ENCODE measurements at regions not wholly inside any gene's neighbourhood (a gene's known extent, or its start where the extent isn't known, plus 50 kb on each side); places are given as distances from the start of the nearest gene placed in this dataset.
"Not testable (repeated sequence)": the region's sequence is repeated elsewhere in the genome, so short reads cannot be mapped to it uniquely, and the experiment has no call there.

- ChIA-PET CTCF (no interaction called here), POLR2A (no interaction called here)
- TF ChIP-seq, protein P1, sequence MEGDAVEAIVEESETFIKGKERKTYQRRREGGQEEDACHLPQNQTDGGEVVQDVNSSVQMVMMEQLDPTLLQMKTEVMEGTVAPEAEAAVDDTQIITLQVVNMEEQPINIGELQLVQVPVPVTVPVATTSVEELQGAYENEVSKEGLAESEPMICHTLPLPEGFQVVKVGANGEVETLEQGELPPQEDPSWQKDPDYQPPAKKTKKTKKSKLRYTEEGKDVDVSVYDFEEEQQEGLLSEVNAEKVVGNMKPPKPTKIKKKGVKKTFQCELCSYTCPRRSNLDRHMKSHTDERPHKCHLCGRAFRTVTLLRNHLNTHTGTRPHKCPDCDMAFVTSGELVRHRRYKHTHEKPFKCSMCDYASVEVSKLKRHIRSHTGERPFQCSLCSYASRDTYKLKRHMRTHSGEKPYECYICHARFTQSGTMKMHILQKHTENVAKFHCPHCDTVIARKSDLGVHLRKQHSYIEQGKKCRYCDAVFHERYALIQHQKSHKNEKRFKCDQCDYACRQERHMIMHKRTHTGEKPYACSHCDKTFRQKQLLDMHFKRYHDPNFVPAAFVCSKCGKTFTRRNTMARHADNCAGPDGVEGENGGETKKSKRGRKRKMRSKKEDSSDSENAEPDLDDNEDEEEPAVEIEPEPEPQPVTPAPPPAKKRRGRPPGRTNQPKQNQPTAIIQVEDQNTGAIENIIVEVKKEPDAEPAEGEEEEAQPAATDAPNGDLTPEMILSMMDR (IDR thresholded peaks at IDR 0.05; ENCODE audit: control extremely low read depth, extremely low read depth, low read depth, missing control alignments): no peak
- DNase-seq (ENCODE audit: extremely low spot score): no peak
Measured at GRCh38 chr16:29198731-29199521, 207.6 kb downstream of the NPIPB11 start.

DNA sequence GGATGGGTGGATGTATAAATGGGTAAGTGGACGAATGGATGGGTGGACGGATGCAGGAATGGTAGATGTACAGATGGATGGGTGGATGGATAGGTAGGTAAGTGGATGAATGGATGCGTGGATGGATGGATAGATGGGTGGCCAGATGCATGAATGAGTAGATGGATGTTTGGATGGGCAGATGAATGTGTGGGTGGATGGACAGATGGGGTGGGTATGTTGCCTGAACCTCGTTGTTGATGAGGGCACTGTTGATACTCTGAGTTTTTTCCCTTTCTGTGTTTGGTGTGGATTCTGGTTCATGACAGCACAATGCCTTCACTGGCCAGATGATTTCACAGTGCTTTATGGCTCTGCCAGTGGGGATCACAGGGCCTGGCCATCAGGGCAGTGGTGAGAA, 208.3 kb downstream of the NPIPB11 start:
- TF ChIP-seq, protein P1 (IDR thresholded peaks at IDR 0.05; ENCODE audit: control extremely low read depth, extremely low read depth, low read depth, missing control alignments): no peak
- no peak for DNase-seq (ENCODE audit: extremely low spot score)
- ChIA-PET POLR2A (no interaction called here), CTCF (no interaction called here)

DNA sequence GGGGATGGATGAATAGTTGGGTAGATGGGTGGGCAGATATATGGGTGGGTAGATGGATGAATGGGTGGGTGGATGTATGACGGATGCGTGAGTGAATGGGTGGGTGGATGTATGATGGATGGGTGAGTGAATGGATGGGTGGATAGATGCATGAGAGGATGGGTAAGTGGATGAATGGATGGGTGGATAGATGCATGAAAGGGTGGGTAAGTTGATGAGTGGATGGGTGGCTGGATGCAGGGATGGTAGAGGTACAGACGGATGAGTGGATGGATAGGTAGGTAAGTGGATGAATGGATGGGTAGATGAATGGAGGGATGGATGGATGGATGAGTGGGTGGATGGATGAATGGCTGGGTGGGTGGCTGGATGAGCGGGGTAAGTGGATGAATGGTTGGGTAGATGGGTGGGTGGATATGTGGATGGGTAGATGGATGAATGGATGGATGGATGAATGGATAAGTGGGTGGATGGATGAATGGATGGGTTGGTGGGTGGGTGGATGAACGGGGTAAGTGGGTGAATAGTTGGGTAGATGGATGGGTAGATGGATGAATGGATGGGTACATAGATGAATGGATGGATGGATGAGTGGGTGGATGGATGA, 208.9 kb downstream of the NPIPB11 start:
- POLR2A ChIA-PET; CTCF ChIA-PET; DNase-seq (ENCODE audit: extremely low spot score): not testable (repeated sequence)

- POLR2A ChIA-PET; DNase-seq (ENCODE audit: extremely low spot score); CTCF ChIA-PET: not testable (repeated sequence)
Measured at GRCh38 chr16:29196746-29197145, 209.8 kb downstream of the NPIPB11 start.

DNA sequence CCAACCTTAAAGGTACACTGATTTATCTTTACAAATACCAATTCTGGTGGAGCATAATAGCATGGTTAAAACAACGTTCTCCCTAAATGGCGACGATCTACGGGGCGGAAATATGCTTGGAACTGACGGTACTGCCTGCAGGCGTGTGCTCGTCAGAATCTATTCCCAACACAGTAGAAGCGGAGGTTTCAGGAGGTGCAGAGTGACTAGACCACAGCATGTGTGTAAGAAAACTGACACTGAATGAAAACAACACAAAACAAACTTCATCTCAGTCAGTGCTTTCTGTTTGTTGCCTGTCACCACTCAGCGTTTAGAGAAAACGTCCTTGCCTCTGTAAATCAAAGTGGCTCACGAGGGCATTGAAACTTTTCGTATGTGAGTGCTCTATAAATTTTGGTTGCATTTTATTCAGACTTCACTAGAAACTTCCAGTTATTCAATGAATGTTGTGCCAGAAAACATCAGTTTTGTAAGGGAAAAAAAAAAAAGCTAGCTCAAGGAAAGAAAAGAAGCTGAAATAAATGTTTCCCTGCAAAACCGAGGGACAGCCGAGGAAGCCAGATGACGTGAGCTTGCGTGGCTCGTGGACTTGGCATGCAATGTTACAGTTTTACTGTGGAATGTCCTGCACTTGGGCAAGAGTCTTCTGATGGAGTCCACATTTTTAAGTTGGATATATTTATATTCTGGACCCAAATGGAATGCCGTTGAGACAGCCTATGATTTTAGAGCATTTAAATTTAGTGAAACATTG, 210.4 kb downstream of the LAT start:
- POLR2A ChIA-PET; CTCF ChIA-PET; DNase-seq (ENCODE audit: extremely low spot score): not testable (repeated sequence)

DNA sequence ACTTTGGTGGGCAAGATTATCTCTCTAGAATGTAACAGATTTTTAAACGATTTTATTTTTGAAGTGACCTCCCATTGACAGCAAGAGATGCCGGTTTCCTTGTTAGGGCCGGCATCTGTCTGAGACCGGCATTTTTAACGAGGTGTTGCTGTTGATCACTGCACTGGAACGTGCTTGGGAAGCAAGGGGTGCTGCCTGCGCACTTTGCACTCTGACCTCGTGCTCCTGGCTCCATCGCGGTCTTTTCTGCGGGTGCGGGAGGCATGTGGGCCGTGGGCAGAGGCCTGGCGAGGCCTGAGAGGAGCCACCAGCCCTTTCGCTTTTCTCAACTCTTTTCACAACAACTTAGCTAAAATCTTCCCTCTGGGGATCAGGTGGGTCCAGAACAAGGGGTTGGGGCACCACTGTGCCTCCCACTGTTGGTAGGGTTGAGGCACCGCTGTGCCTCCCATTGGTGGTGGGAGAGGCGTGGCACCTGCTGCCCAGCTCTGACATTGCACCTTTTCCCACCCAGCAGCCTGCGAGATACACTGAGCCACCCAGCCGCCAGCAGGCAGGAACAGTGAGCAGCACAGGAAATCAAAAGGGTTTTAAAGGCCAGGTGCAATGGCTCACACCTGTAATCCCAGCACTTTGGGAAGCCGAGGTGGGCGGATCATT, 209.5 kb downstream of the LAT start:
- CTCF ChIA-PET; DNase-seq (ENCODE audit: extremely low spot score); POLR2A ChIA-PET: not testable (repeated sequence)

GRCh38 chr16:29193634-29194033, 208.8 kb downstream of the LAT start:
- DNase-seq (ENCODE audit: extremely low spot score); POLR2A ChIA-PET; CTCF ChIA-PET: not testable (repeated sequence)

DNA sequence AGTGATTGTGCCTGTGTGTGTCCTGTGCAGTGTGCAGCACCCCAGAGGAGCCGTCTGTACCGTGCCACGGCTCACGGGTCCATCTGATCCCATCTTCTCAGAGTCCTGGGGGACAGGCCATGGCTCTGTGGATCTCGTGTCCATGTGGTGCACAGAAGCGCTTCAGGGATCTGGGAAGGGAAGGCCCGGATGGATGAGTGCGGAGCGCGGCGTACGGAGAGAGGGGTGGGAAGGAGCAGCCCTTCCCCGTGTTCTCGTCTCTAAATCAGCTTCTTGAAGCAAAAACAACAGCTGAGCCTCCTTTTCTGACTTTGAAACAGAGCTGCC, 208.4 kb downstream of the LAT start:
- CTCF ChIA-PET; DNase-seq (ENCODE audit: extremely low spot score); POLR2A ChIA-PET: not testable (repeated sequence)

DNA sequence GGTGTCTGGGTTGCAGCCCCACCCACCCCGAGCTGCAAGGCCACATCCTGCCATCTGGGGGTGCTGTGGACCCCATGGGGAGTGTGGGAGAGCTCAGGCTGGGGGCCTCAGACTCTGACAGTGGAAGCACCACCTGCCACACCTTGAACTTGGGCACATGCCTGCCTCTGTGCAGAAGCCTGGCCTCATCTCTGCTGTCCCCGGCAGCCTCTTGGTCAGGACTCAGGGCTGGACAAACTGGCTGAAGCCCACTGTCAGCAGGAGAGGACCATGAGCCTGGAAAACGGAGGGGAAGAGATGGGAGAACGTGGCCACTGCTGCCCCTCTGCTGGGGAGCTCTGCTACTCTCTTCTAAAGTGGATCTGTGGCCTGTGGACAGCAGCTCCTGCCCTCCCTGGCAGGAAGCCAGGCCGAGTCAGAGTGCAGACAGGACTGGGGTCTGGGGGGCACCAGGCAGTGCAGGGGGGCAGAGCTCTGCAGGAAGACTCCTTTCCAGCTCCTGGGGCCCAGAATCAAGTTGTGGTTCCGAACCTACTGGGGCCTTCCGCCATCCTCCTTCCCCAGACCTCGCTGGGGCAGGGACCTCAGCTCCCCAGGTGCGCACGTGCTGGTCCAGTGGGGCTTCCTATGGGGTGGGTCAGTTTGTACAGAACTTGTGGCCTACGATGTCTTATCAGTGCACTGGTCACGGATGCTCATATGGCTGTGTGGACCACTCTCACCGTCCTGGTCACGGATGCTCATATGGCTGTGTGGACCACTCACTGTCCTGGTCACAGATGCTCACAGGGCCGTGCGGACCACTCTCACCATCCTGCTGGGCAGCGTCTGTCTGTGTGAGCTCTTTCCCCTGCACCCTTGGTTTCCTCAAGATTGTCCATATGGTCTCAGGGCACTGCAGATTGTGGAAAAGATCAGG, 207.7 kb downstream of the LAT start:
- TF ChIP-seq, protein P1 (IDR thresholded peaks at IDR 0.05; ENCODE audit: control extremely low read depth, extremely low read depth, low read depth, missing control alignments): peak; percentile 23
- CTCF ChIA-PET: no interaction called here
- DNase-seq (ENCODE audit: extremely low spot score): no peak
- POLR2A ChIA-PET: no interaction called here

GRCh38 chr16:29191636-29192180, 206.9 kb downstream of the LAT start:
- DNase-seq (ENCODE audit: extremely low spot score); POLR2A ChIA-PET; CTCF ChIA-PET: not testable (repeated sequence)

DNA sequence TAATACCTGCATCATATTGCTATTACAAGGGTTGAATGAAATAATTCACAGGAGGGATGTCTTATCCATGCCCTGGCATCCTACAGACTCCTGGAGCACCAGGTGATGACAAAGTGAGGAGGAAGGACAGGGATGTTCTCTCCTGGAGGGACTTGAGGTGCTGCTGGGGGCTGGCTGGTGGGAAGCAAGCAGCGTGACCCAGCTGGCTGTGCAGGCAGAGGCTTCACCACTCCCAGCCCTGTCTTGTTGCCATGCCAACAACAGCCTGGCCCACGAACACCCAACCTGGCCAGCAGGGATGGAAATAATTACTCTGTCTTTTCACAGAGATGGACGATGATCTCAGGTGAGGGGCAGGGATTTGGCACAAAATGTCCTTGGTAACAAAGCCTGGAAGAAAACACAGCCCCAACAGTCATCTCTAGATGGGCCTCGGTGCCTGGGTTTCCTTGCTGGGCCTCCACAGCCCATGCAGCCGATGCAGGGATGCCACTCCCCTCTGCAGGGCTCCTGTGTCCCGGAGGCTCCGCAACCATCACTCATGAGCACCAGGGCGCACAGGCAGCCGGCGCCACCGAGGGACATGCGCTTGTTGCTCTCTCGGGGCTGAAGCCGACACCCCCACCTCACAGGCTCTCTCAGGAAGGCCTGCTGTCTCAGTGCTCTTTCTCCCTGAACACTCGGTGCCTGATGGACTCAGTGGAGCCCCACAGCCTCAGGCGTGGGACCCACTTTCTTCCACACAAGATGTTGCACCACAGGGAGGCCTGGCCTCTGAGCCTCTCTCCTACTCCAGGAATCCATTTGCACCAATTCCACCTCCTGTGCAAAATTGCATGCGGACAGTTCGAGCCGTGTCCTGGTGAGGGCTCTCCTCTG, 205.9 kb downstream of the LAT start:
- CTCF ChIA-PET; DNase-seq (ENCODE audit: extremely low spot score); POLR2A ChIA-PET: not testable (repeated sequence)

GRCh38 chr16:29188806-29189205, 204.0 kb downstream of the LAT start:
- POLR2A ChIA-PET; DNase-seq (ENCODE audit: extremely low spot score); CTCF ChIA-PET: not testable (repeated sequence)

All from GM10248 (cell line).